HepG2 (cell line): ENCODE measurements at regions not wholly inside any gene's neighbourhood (a gene's known extent, or its start where the extent isn't known, plus 50 kb on each side); places are given as distances from the start of the nearest gene placed in this dataset.

ENCODE experiments used
- JUN ChIP-seq: sonication (generic); formaldehyde crosslinking; IDR thresholded peaks from 2 replicates; pipeline ENCODE4 v1.4.0; 2020; ENCODE audit warnings: mild to moderate bottlenecking, missing genetic modification reagents
- NCOA2 ChIP-seq: sonication (generic); formaldehyde crosslinking; IDR thresholded peaks from 2 replicates; pipeline ENCODE4 v1.8.0; 2022; ENCODE audit warnings: inconsistent platforms
- NFYB ChIP-seq: sonication (generic); formaldehyde crosslinking; IDR thresholded peaks from 2 replicates; pipeline ENCODE4 v1.4.0; 2020; ENCODE audit warnings: missing genetic modification reagents
- PAX8 ChIP-seq: sonication (generic); formaldehyde crosslinking; IDR thresholded peaks from 2 replicates; pipeline ENCODE4 v1.8.0; 2022; ENCODE audit warnings: mild to moderate bottlenecking, missing genetic modification reagents, borderline replicate concordance
- POLR2A ChIP-seq, 2 experiments: IDR thresholded peaks; 2 replicates each; pipeline ENCODE4 v1.6.1; 2011; ENCODE audit warnings: low read depth in 2 of 2, low read length in 2 of 2, mild to moderate bottlenecking in 1 of 2, moderate library complexity in 1 of 2; ENCODE audit not compliant: insufficient read depth in 1 of 2
- RFX5 ChIP-seq: IDR thresholded peaks from 2 replicates; pipeline ENCODE4 v1.6.1; 2011; ENCODE audit warnings: low read depth, low read length, improper control_type of control experiment
- TF ChIP-seq, protein P1 (sequence below): sonication (generic); formaldehyde crosslinking; IDR thresholded peaks from 2 replicates; pipeline ENCODE4 v1.5.0; 2020; ENCODE audit warnings: mild to moderate bottlenecking, missing genetic modification reagents, moderate library complexity

DNA sequence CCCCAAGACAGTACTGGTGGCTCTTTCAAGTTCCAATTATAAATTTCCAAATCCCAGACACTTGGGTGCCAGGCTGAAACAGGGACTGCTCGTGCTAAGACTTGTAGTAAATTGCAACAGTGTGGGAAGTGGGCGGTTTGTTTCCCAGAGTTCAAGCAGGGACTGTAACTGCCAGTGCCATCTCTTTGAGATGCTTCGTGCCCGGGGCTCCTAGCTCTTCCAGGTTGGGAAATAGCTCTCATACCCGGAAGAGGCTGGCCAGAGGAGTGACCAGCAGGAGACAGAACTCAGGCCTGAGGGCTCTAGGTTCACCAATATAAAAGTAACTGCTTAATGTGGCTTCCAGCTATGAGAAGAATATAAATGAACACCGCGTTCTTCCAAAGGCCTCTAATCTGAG, 54.0 kb upstream of the NEO1 start:
- TF ChIP-seq POLR2A (IDR thresholded peaks at IDR 0.05; ENCODE audit: insufficient read depth in 1 of 2, low read depth in 2 of 2, low read length in 2 of 2) (no peak), NCOA2 (CRISPR knock-in tag) (no peak), RFX5 (no peak), PAX8 (CRISPR knock-in tag) (no peak), JUN (CRISPR knock-in tag) (no peak), NFYB (CRISPR knock-in tag) (no peak)
- TF ChIP-seq, protein P1, sequence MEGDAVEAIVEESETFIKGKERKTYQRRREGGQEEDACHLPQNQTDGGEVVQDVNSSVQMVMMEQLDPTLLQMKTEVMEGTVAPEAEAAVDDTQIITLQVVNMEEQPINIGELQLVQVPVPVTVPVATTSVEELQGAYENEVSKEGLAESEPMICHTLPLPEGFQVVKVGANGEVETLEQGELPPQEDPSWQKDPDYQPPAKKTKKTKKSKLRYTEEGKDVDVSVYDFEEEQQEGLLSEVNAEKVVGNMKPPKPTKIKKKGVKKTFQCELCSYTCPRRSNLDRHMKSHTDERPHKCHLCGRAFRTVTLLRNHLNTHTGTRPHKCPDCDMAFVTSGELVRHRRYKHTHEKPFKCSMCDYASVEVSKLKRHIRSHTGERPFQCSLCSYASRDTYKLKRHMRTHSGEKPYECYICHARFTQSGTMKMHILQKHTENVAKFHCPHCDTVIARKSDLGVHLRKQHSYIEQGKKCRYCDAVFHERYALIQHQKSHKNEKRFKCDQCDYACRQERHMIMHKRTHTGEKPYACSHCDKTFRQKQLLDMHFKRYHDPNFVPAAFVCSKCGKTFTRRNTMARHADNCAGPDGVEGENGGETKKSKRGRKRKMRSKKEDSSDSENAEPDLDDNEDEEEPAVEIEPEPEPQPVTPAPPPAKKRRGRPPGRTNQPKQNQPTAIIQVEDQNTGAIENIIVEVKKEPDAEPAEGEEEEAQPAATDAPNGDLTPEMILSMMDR (CRISPR knock-in tag), result no peak
